ENCODE measurements at regions not wholly inside any gene's neighbourhood (a gene's known extent, or its start where the extent isn't known, plus 50 kb on each side); places are given as distances from the start of the nearest gene placed in this dataset.
"Not testable (repeated sequence)": the region's sequence is repeated elsewhere in the genome, so short reads cannot be mapped to it uniquely, and the experiment has no call there.

GRCh38 chr1:149638901-149639658 lies 55.4 kb downstream of the PPIAL4C start:
- not testable (repeated sequence) for TF ChIP-seq CTCF, EZH2phosphoT487 (IDR thresholded peaks at IDR 0.05; ENCODE audit: low read length)

Data from MM.1S (cell line).